Progenitor cell of endocrine pancreas (in vitro differentiated cells): ENCODE measurements at regions not wholly inside any gene's neighbourhood (a gene's known extent, or its start where the extent isn't known, plus 50 kb on each side); places are given as distances from the start of the nearest gene placed in this dataset.

ENCODE experiments used
- DNase-seq: peaks from one replicate; pipeline ENCODE4 v3.0.0; 2021; ENCODE audit warnings: low spot score; ENCODE audit not compliant: unreplicated experiment
- H3K27ac Mint-ChIP-seq: 2 replicates; pipeline ENCODE4 v1.8.0; 2021; ENCODE audit warnings: mild to moderate bottlenecking, moderate library complexity, mixed read lengths
- H3K27me3 Mint-ChIP-seq: 2 replicates; pipeline ENCODE4 v1.8.0; 2021; ENCODE audit warnings: mixed read lengths
- H3K36me3 Mint-ChIP-seq: 2 replicates; pipeline ENCODE4 v1.8.0; 2022; ENCODE audit warnings: mixed read lengths; ENCODE audit not compliant: insufficient read depth
- H3K4me1 Mint-ChIP-seq: 2 replicates; pipeline ENCODE4 v1.8.0; 2021; ENCODE audit warnings: low read depth, mixed read lengths
- H3K4me3 Mint-ChIP-seq: 2 replicates; pipeline ENCODE4 v1.8.0; 2021; ENCODE audit warnings: low read depth, mild to moderate bottlenecking, moderate library complexity, mixed read lengths
- H3K9me3 Mint-ChIP-seq: 2 replicates; pipeline ENCODE4 v1.8.0; 2021; ENCODE audit warnings: low read depth, mixed read lengths
- TF ChIP-seq, protein P1 (sequence below): fragments of 200-600 bp; sonication (generic); IDR thresholded peaks from one replicate; pipeline ENCODE4 v1.5.0; 2021; ENCODE audit warnings: antibody characterized with exemption, mild to moderate bottlenecking; ENCODE audit not compliant: unreplicated experiment

GRCh38 chr20:11193241-11193640 lies 519.4 kb upstream of the JAG1 start:
- no peaks in the 10 kb centered on the region for H3K36me3 Mint-ChIP-seq
- no peak overlapping the region for H3K27ac Mint-ChIP-seq
- no peak overlapping the region for H3K4me3 Mint-ChIP-seq
- TF ChIP-seq, protein P1, sequence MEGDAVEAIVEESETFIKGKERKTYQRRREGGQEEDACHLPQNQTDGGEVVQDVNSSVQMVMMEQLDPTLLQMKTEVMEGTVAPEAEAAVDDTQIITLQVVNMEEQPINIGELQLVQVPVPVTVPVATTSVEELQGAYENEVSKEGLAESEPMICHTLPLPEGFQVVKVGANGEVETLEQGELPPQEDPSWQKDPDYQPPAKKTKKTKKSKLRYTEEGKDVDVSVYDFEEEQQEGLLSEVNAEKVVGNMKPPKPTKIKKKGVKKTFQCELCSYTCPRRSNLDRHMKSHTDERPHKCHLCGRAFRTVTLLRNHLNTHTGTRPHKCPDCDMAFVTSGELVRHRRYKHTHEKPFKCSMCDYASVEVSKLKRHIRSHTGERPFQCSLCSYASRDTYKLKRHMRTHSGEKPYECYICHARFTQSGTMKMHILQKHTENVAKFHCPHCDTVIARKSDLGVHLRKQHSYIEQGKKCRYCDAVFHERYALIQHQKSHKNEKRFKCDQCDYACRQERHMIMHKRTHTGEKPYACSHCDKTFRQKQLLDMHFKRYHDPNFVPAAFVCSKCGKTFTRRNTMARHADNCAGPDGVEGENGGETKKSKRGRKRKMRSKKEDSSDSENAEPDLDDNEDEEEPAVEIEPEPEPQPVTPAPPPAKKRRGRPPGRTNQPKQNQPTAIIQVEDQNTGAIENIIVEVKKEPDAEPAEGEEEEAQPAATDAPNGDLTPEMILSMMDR = no peak
- peaks cover 23% of the 10 kb centered on the region for H3K4me1 Mint-ChIP-seq
- no peaks in the 10 kb centered on the region for H3K27me3 Mint-ChIP-seq
- DNase-seq = no peak
- H3K9me3 Mint-ChIP-seq = peaks cover 5% of the 10 kb centered on the region

DNA sequence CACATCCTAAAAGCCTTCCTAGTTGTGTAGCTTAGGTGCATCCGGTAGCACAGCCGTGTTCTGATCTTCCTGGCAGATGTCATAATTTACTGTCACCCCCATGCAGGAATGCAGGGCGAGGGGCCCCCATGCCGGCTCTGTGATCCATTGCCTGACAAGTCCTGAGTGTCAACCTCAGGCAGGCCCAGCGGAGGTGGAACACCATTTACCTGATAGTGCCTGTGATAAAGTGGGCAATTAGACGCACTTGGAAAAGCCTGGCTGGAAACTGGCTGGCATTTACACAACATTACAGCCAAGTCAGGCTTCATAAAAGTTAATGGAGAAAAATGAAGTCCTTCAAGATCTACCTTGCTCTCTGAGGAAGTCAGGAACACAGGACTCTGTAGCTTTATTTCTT lies 521.4 kb upstream of the JAG1 start:
- H3K27ac Mint-ChIP-seq = peak overlapping the region; percentile 51
- peaks cover 25% of the 10 kb centered on the region for H3K4me1 Mint-ChIP-seq
- no peak for DNase-seq
- no peak overlapping the region for H3K4me3 Mint-ChIP-seq
- TF ChIP-seq, protein P1 = no peak
- peaks cover 5% of the 10 kb centered on the region for H3K9me3 Mint-ChIP-seq
- H3K27me3 Mint-ChIP-seq = peaks cover 3% of the 10 kb centered on the region
- H3K36me3 Mint-ChIP-seq = no peaks in the 10 kb centered on the region

DNA sequence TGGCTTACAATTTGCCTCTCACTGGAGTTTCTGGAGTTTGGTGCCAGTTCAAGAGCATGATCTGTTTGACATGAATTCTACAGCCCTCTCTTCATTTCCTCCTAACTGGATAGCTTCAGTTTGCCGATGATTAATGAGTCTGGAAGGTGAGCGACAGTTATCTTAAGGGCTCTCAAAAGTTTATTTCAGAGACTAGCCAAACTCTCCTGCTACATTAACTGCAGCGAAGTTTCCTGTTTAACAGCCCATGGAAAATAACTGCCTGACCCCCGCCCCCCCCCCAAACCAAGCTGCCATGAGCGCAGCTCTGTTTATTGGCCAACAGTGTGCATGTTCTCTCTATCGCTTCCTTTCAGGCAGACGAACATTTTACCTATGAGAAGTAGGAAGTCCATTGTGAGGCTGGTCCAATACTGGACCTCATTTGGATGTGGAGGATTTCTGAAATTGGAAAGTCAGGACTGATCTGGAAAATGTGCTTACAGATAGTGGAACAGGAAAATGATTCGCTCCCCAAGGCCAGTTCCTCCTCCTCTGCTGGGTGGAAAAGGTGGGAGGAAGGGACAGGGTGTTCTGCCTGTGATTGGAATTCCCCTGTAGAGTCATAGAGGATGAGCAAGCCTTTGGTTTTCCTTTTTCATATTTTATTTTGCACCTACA lies 522.2 kb upstream of the JAG1 start:
- no peaks in the 10 kb centered on the region for H3K36me3 Mint-ChIP-seq
- H3K4me1 Mint-ChIP-seq = peaks cover 31% of the 10 kb centered on the region
- peak overlapping the region; percentile 51 for H3K27ac Mint-ChIP-seq
- TF ChIP-seq, protein P1 = no peak
- H3K9me3 Mint-ChIP-seq = no peaks in the 10 kb centered on the region
- DNase-seq = no peak
- H3K4me3 Mint-ChIP-seq = no peak overlapping the region
- peaks cover 3% of the 10 kb centered on the region for H3K27me3 Mint-ChIP-seq

GRCh38 chr20:11197851-11198250 lies 524.1 kb upstream of the JAG1 start:
- H3K36me3 Mint-ChIP-seq = no peaks in the 10 kb centered on the region
- TF ChIP-seq, protein P1 = no peak
- H3K27me3 Mint-ChIP-seq = peaks cover 3% of the 10 kb centered on the region
- no peak overlapping the region for H3K4me3 Mint-ChIP-seq
- no peak for DNase-seq
- no peak overlapping the region for H3K27ac Mint-ChIP-seq
- no peaks in the 10 kb centered on the region for H3K9me3 Mint-ChIP-seq
- H3K4me1 Mint-ChIP-seq = peaks cover 27% of the 10 kb centered on the region

DNA sequence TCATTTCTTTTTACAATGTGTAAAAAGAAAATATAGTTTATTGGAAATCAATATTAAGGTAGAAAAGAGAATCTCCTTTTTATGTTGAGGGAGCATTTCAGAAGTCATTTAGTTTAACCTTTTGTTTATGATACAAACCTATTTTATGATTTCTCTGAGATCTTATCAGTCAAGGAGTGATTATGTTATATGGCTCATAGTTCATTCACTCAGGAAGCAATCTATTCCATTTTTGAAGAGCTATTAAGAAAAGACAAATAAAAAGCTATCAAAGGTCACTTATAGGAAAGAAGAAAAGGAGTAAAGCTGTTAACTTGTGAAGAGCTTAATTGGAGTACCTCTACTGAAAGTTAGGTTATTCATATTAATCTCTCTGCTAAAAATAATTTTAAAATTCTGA lies 526.6 kb upstream of the JAG1 start:
- Mint-ChIP-seq H3K27me3 (peaks cover 3% of the 10 kb centered on the region), H3K9me3 (no peaks in the 10 kb centered on the region), H3K36me3 (no peaks in the 10 kb centered on the region), H3K27ac (no peak overlapping the region), H3K4me3 (no peak overlapping the region), H3K4me1 (peaks cover 22% of the 10 kb centered on the region)
- DNase-seq = no peak
- TF ChIP-seq, protein P1 = no peak
